Lower leg skin (tissue), 4 donors: ENCODE measurements at regions not wholly inside any gene's neighbourhood (a gene's known extent, or its start where the extent isn't known, plus 50 kb on each side); places are given as distances from the start of the nearest gene placed in this dataset.

ENCODE experiments used
- DNase-seq, 2 donors: peaks; one replicate each; pipeline ENCODE4 v3.0.0-alpha.2; 2019; ENCODE audit warnings: low spot score in 2 of 2
- H3K4me3 ChIP-seq: fragments of 200-600 bp; sonication (generic); 2 replicates; pipeline ENCODE4 v1.5.1; 2017; ENCODE audit warnings: mild to moderate bottlenecking, low read depth; ENCODE audit not compliant: poor library complexity, severe bottlenecking
- POLR2A ChIP-seq, 2 donors: fragments of 450-650 bp; IDR thresholded peaks; one replicate each; pipeline ENCODE4 v1.6.1; 2016 to 2017; ENCODE audit warnings: antibody characterized with exemption in 2 of 2, mild to moderate bottlenecking in 1 of 2, moderate library complexity in 1 of 2
- WGBS, 2 donors: methylation state at CpG; one replicate each; pipeline ENCODE4 v1.1.5; 2018; 5-methylcytosine and 5-hydroxymethylcytosine counted together
- intact Hi-C: fragments of 100-400 bp; cut with DNase I; formaldehyde crosslinking; loops from one replicate; pipeline ENCODE4 v1.15.0; 2023; ENCODE audit warnings: low total_unique reads
- TF ChIP-seq, protein P1 (sequence below), 3 donors: fragments of 450-650 bp; IDR thresholded peaks; one replicate each; pipeline ENCODE4 v1.5.1; 2016; ENCODE audit warnings: antibody characterized with exemption in 3 of 3, mild to moderate bottlenecking in 3 of 3, moderate library complexity in 2 of 3

DNA sequence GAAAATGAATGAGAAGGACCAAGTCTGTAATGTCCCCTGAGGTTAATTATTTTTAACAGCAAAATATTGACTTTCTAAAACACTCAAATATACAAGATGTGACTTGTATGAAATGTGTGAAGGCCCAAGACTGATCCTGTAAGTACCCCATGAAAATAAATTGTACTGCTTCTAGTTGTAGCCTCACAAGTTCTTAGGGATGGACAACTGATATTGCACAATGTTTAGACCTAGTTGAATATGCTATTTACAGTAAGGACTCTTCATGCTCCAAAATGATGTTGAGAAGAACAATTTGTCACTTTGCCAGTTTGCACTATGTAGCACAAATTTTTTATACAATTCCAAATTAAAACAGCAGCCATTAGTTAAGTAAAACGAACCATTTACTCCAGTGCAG is 139.7 kb upstream of the GDNF start:
- WGBS, 2 donors: 85 to 87% methylated on average over 1 of the region's 1 CpG
- intact Hi-C loops: no loop called here
- no peak overlapping the region for H3K4me3 ChIP-seq
- DNase-seq: no peak
- no peak for TF ChIP-seq POLR2A (IDR thresholded peaks at IDR 0.05)
- TF ChIP-seq, protein P1, sequence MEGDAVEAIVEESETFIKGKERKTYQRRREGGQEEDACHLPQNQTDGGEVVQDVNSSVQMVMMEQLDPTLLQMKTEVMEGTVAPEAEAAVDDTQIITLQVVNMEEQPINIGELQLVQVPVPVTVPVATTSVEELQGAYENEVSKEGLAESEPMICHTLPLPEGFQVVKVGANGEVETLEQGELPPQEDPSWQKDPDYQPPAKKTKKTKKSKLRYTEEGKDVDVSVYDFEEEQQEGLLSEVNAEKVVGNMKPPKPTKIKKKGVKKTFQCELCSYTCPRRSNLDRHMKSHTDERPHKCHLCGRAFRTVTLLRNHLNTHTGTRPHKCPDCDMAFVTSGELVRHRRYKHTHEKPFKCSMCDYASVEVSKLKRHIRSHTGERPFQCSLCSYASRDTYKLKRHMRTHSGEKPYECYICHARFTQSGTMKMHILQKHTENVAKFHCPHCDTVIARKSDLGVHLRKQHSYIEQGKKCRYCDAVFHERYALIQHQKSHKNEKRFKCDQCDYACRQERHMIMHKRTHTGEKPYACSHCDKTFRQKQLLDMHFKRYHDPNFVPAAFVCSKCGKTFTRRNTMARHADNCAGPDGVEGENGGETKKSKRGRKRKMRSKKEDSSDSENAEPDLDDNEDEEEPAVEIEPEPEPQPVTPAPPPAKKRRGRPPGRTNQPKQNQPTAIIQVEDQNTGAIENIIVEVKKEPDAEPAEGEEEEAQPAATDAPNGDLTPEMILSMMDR (IDR thresholded peaks at IDR 0.05): no peak

DNA sequence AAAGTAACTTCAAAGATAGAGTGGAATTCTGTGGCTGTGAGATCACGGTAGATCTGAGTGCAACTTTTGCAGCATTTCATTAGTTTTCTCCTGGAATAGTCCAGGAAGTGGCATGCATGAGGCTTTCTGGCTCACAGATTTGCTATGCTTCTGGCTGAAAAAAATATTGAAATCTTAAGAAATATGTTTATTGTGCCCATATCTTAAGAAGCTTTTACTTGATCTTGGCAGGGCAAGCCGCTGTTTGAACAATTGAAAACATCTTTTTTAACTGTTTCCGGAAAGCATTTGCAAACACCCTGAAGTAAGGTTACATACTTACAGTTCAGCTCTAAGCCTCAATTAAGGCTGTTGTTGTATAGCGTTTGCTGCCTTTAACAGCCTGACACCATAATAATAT is 135.7 kb upstream of the GDNF start:
- 60 to 61% methylated on average over 4 of the region's 4 CpGs for WGBS, 2 donors
- DNase-seq: no peak
- TF ChIP-seq, protein P1 (IDR thresholded peaks at IDR 0.05): no peak
- no peak for TF ChIP-seq POLR2A (IDR thresholded peaks at IDR 0.05)
- intact Hi-C loops: no loop called here
- no peak overlapping the region for H3K4me3 ChIP-seq

DNA sequence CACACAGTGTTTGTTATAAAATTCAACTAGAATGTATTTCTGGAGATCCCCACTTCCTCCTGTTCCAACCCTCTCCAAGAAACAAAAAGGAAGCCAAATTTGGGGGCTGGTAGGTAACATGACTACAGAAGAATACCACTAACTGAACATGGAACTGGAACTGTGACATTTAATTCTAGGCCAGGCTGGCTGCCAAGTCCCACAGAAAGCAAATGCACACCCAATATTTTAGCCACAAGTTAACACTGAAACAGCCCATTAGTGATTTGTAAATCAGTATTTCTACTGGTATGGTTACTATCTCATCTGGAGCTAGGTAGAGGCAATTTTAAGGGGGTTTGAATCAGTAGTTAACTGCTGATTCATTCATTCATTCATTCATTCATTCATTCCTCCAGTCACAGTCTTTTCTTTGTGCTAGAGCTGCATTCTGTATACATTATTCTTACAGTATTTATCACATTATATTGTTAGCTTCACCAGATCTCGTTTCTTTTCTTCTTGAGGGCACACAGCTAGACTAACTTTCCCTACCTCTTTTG is 131.7 kb upstream of the GDNF start:
- 85 to 89% methylated on average over 1 of the region's 1 CpG for WGBS, 2 donors

DNA sequence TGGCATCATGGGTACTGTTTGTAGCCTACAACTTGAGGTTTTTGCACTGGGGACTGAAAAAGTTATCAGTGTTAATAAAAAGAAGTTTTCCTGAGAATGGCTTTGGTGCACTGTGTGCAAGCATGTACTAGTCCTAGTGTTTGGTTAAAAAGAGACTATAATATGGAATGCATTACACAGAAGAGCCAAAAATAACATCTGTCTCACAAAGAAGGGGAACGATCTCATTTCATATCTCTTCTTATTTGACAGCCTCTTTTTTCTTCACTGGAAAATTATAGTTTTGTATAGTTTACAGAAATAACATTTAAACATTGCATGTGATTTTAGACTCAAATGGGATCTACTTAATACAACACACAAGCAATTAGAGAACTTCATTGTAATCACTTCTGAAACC is 127.0 kb upstream of the GDNF start:
- no peak for DNase-seq
- H3K4me3 ChIP-seq: no peak overlapping the region
- TF ChIP-seq, protein P1 (IDR thresholded peaks at IDR 0.05): no peak
- TF ChIP-seq POLR2A (IDR thresholded peaks at IDR 0.05): no peak
- WGBS, 2 donors: 15 to 23% methylated on average over 1 of the region's 1 CpG
- intact Hi-C loops: no loop called here

More for the DNA sequence above, 131.7 kb upstream of the GDNF start:
- no peak for TF ChIP-seq POLR2A (IDR thresholded peaks at IDR 0.05)
- TF ChIP-seq, protein P1 (IDR thresholded peaks at IDR 0.05): no peak
- intact Hi-C loops: no loop called here
- no peak overlapping the region for H3K4me3 ChIP-seq
- DNase-seq: no peak

DNA sequence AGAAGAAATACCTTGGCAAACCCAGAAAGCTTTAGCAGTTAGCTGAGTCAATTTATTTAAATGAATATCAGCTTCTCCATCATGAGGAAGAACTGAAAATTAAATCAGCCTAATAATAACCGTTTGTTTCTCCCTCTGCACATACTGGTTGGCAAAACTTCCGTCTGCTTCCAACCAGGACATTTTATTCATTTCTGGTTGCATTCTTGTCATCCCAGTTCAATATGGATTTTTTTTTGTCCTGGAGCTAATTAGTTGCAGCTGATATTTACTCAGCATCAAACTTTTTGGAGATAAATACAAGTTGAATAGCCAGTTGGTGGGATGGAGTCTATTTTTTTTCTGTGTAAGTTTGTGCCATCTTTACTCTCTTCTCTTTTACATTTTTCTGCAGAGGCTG is 126.5 kb upstream of the GDNF start:
- 22 to 26% methylated on average over 2 of the region's 2 CpGs for WGBS, 2 donors
- TF ChIP-seq POLR2A (IDR thresholded peaks at IDR 0.05): no peak
- TF ChIP-seq, protein P1 (IDR thresholded peaks at IDR 0.05): no peak

DNA sequence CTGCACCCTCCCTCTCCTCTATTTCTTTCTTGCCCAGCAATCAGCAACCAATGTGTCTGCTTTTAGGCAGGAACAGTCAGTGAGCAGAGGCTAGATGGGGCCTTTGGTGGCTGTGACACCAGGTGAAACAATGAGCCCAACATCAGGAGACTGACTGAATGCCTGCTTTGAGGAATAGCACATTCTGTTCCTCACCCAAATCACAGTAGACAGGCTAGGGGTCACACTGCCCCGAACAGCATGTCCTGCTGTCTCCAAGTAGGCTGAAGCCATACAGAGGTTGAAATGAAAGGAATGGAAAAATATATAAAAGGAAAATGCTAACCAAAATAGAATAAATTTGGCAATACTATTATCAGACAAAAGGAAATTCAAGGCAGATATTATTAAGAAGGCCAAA is 122.5 kb upstream of the GDNF start:
- intact Hi-C loops: no loop called here
- WGBS, 2 donors: 89 to 90% methylated on average over 1 of the region's 1 CpG
- no peak for TF ChIP-seq POLR2A (IDR thresholded peaks at IDR 0.05)
- TF ChIP-seq, protein P1 (IDR thresholded peaks at IDR 0.05): no peak

More for the DNA sequence above, 126.5 kb upstream of the GDNF start:
- no peak overlapping the region for H3K4me3 ChIP-seq
- DNase-seq: no peak
- intact Hi-C loops: no loop called here

More for the DNA sequence above, 122.5 kb upstream of the GDNF start:
- no peak overlapping the region for H3K4me3 ChIP-seq
- no peak for DNase-seq
